BLaER1 (cell line): ENCODE measurements at regions not wholly inside any gene's neighbourhood (a gene's known extent, or its start where the extent isn't known, plus 50 kb on each side); places are given as distances from the start of the nearest gene placed in this dataset.

Source experiments
- H3K27ac ChIP-seq: shearing (Covaris generic); formaldehyde crosslinking; 2 replicates; pipeline ENCODE4 v1.8.1; 2022
- H3K27me3 ChIP-seq: shearing (Covaris generic); formaldehyde crosslinking; 2 replicates; pipeline ENCODE4 v1.8.1; 2022
- H3K36me3 ChIP-seq: shearing (Covaris generic); formaldehyde crosslinking; 2 replicates; pipeline ENCODE4 v1.8.1; 2022
- H3K4me1 ChIP-seq: shearing (Covaris generic); formaldehyde crosslinking; 2 replicates; pipeline ENCODE4 v1.8.1; 2022
- H3K4me2 ChIP-seq: shearing (Covaris generic); formaldehyde crosslinking; 2 replicates; pipeline ENCODE4 v1.8.1; 2022
- H3K4me3 ChIP-seq: shearing (Covaris generic); formaldehyde crosslinking; 2 replicates; pipeline ENCODE4 v1.8.1; 2022
- H3K9ac ChIP-seq: shearing (Covaris generic); formaldehyde crosslinking; 2 replicates; pipeline ENCODE4 v1.8.1; 2022
- H3K9me3 ChIP-seq: shearing (Covaris generic); formaldehyde crosslinking; 2 replicates; pipeline ENCODE4 v1.8.1; 2022
- H4K20me1 ChIP-seq: shearing (Covaris generic); formaldehyde crosslinking; 2 replicates; pipeline ENCODE4 v1.8.1; 2022
- Cebpa-rat ChIP-seq: shearing (Covaris generic); IDR thresholded peaks from 2 replicates; pipeline ENCODE4 v1.8.1; 2022

DNA sequence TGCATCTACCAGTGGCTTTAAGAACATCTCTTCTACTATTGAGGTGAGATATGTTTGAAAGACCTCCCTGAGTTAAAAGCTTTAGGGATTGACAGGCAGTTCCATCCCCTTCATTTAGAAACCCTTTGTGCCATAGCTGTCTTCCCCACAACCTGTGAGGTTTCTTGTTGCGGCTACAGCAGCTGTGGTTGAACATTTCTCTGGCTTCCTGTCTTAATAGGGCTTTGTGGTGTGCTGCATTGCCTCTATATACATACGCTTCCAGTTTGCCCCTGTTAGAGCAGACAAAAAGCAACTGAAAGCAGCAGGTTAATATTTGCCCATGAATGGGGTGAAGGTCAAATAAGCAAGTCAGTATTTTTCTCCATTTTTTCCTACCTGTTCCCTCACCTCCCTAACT, 210.2 kb downstream of the TMEM200A start:
- Histone ChIP-seq H3K4me2 (peak overlapping the region; percentile 72), H3K27me3 (no peaks in the 10 kb centered on the region), H3K27ac (no peak overlapping the region), H3K9me3 (peaks cover 4% of the 10 kb centered on the region), H3K4me3 (no peak overlapping the region), H3K36me3 (no peaks in the 10 kb centered on the region), H3K4me1 (peaks cover 24% of the 10 kb centered on the region), H3K9ac (no peak overlapping the region), H4K20me1 (no peaks in the 10 kb centered on the region)
- TF ChIP-seq Cebpa-rat = no peak

DNA sequence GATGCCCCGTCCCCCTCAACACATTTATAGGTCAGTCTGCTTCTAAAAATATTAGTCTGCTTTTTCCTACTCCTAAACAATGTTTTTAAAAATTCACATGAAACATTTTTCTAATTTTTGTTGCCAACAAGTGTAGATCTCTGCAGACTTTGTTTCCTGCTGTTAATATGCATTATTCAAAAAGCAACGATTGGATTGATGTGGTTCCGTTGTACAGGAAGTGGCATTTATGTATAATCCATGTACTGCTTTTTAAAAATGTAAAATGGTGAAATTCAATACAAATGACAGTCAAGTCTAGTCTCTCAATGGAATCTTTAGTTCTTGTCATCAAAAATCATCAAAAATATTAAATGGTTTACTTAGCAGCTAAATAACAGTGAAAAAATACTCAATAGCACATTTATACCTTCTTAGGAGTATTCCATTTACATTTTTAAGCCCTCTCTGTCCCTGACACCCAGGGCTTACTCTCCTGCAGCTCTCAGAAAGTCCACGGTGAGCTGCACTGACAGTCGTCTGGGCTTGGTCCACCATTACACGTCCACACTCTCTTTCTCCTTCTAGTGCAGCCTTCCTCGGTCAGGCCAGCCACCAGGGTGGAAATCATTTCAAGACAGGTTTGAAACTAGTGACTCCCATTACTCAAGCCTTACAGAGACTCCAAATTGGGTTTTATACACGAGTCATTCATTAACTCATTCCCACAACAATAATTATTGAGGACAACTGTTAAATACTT, 211.5 kb downstream of the TMEM200A start:
- peaks cover 24% of the 10 kb centered on the region for H3K4me1 ChIP-seq
- H4K20me1 ChIP-seq = no peaks in the 10 kb centered on the region
- no peak overlapping the region for H3K4me3 ChIP-seq
- no peak for TF ChIP-seq Cebpa-rat
- H3K36me3 ChIP-seq = no peaks in the 10 kb centered on the region
- H3K27ac ChIP-seq = no peak overlapping the region
- no peaks in the 10 kb centered on the region for H3K9me3 ChIP-seq
- H3K4me2 ChIP-seq = peak overlapping the region; percentile 72
- no peaks in the 10 kb centered on the region for H3K27me3 ChIP-seq
- H3K9ac ChIP-seq = no peak overlapping the region

GRCh38 chr6:130578713-130579112, 212.9 kb downstream of the TMEM200A start:
- Histone ChIP-seq H3K4me3 (no peak overlapping the region), H3K4me2 (no peak overlapping the region), H4K20me1 (no peaks in the 10 kb centered on the region), H3K36me3 (no peaks in the 10 kb centered on the region), H3K9me3 (no peaks in the 10 kb centered on the region), H3K27ac (no peak overlapping the region), H3K4me1 (peaks cover 24% of the 10 kb centered on the region), H3K27me3 (no peaks in the 10 kb centered on the region), H3K9ac (no peak overlapping the region)
- no peak for TF ChIP-seq Cebpa-rat

DNA sequence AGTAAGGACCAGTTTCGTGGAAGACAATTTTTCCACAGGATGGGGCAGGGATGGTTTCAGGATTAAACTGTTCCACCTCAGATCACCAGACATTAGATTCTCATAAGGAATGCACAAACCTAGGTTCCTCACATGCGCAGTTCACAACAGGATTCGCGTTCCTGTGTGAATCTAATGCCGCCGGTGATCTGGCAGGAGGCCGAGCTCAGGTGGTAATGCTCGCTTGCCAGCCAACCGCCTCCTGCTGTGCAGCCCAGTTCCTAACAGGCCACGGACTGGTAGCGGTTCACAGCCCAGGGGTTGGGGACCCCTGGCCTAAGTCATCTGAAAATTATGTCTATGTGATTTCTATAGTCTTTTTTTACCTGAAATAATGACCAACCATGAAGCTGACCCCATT, 217.5 kb downstream of the TMEM200A start:
- no peak overlapping the region for H3K4me2 ChIP-seq

GRCh38 chr6:130585587-130585986, 219.8 kb downstream of the TMEM200A start:
- H4K20me1 ChIP-seq = no peaks in the 10 kb centered on the region
- H3K27me3 ChIP-seq = no peaks in the 10 kb centered on the region
- no peak overlapping the region for H3K9ac ChIP-seq
- no peak overlapping the region for H3K4me3 ChIP-seq
- H3K36me3 ChIP-seq = no peaks in the 10 kb centered on the region
- no peak overlapping the region for H3K4me2 ChIP-seq
- TF ChIP-seq Cebpa-rat = no peak
- H3K4me1 ChIP-seq = no peaks in the 10 kb centered on the region
- H3K27ac ChIP-seq = no peak overlapping the region
- no peaks in the 10 kb centered on the region for H3K9me3 ChIP-seq

More for the DNA sequence above, 217.5 kb downstream of the TMEM200A start:
- no peak for TF ChIP-seq Cebpa-rat
- H3K9me3 ChIP-seq = no peaks in the 10 kb centered on the region
- H3K4me3 ChIP-seq = no peak overlapping the region
- H3K27me3 ChIP-seq = no peaks in the 10 kb centered on the region
- no peaks in the 10 kb centered on the region for H3K4me1 ChIP-seq
- H3K27ac ChIP-seq = no peak overlapping the region
- no peaks in the 10 kb centered on the region for H3K36me3 ChIP-seq
- H4K20me1 ChIP-seq = no peaks in the 10 kb centered on the region
- no peak overlapping the region for H3K9ac ChIP-seq

- Histone ChIP-seq H3K9me3 (no peaks in the 10 kb centered on the region), H3K4me2 (no peak overlapping the region), H3K27me3 (no peaks in the 10 kb centered on the region), H3K36me3 (no peaks in the 10 kb centered on the region), H4K20me1 (no peaks in the 10 kb centered on the region), H3K9ac (no peak overlapping the region), H3K4me1 (no peaks in the 10 kb centered on the region), H3K27ac (no peak overlapping the region), H3K4me3 (no peak overlapping the region)
- TF ChIP-seq Cebpa-rat = no peak
Measured at GRCh38 chr6:130587778-130588520, 222.1 kb downstream of the TMEM200A start.

- Histone ChIP-seq H3K4me2 (no peak overlapping the region), H3K36me3 (no peaks in the 10 kb centered on the region), H3K4me1 (no peaks in the 10 kb centered on the region), H3K9ac (no peak overlapping the region), H3K9me3 (no peaks in the 10 kb centered on the region), H3K4me3 (no peak overlapping the region), H4K20me1 (no peaks in the 10 kb centered on the region), H3K27me3 (no peaks in the 10 kb centered on the region), H3K27ac (no peak overlapping the region)
- no peak for TF ChIP-seq Cebpa-rat
Measured at GRCh38 chr6:130593200-130593599, 227.4 kb downstream of the TMEM200A start.

GRCh38 chr6:130593948-130594347, 228.1 kb downstream of the TMEM200A start:
- Histone ChIP-seq H3K36me3 (no peaks in the 10 kb centered on the region), H4K20me1 (no peaks in the 10 kb centered on the region), H3K4me2 (no peak overlapping the region), H3K4me1 (no peaks in the 10 kb centered on the region), H3K9ac (no peak overlapping the region), H3K27ac (no peak overlapping the region), H3K9me3 (no peaks in the 10 kb centered on the region), H3K4me3 (no peak overlapping the region), H3K27me3 (no peaks in the 10 kb centered on the region)
- no peak for TF ChIP-seq Cebpa-rat

- H4K20me1 ChIP-seq = no peaks in the 10 kb centered on the region
- no peaks in the 10 kb centered on the region for H3K4me1 ChIP-seq
- H3K4me2 ChIP-seq = no peak overlapping the region
- no peaks in the 10 kb centered on the region for H3K9me3 ChIP-seq
- H3K27me3 ChIP-seq = no peaks in the 10 kb centered on the region
- no peak overlapping the region for H3K4me3 ChIP-seq
- no peak overlapping the region for H3K27ac ChIP-seq
- H3K36me3 ChIP-seq = no peaks in the 10 kb centered on the region
- TF ChIP-seq Cebpa-rat = no peak
- H3K9ac ChIP-seq = no peak overlapping the region
Measured at GRCh38 chr6:130598021-130598989, 228.9 kb upstream of the SMLR1 start.
